Dedifferentiated amniotic fluid mesenchymal stem cell (primary cell): ENCODE measurements at regions not wholly inside any gene's neighbourhood (a gene's known extent, or its start where the extent isn't known, plus 50 kb on each side); places are given as distances from the start of the nearest gene placed in this dataset.

Experiments
- DNase-seq: peaks from one replicate; pipeline ENCODE4 v3.0.0-alpha.2; 2016; ENCODE audit errors: extremely low spot score

DNA sequence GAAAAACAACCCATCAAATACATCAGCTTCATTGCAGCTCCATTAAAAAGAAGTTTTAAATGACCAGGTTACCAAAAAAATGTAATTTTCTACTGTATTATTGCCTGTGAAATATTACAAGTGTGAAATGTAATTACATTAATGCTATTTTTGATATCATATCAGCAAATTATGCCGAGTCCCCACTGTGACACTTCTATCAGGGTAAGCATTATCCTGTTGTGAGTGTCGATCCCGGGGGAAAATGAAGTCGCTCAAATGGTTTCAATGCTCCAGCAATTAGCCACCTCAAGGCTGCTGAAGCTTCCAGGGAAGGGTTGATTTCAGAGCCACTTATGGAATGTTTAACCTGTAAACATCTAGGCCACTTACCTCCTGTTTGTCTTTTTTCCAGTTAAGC is 70.4 kb downstream of the RCN1 start:
- no peak for DNase-seq

DNA sequence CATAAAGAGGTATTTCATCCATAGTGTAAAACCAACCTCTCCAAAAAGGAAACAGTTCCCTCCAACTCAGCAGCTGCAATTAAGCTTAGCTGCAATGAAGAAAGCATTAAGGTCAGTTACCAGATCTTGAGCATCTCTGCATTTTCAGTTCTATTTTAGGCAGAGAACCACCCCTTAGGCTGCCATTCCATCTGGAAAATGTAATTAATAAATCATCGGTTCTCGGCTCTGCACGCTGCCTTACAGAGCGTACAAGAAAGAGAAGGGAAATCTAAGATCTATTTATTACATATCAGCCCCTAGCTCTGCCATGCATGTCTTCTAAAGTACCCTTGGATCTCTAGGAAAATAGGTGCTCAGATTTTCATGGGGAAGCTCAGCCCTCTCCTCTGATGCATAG is 71.5 kb downstream of the RCN1 start:
- DNase-seq = no peak

DNA sequence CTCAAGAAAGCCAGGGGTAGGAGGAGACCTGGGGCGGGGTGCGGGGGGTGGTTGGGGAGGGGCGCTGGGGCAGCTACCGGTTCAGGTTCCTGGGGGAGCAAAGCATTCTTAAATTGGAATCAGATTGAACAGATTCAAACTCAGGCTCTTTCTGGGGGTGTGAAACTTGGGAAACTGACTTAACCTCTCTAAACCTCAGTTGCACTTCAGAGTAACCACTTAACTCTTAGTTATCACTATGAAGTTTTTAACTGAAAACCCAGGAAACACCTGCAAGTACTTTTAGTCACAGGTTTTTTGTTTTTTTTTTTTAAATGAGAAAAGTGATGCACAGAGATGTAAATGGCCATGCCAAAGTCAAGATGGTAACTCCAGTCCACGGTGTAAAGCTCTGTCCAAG is 72.0 kb downstream of the RCN1 start:
- no peak for DNase-seq

DNA sequence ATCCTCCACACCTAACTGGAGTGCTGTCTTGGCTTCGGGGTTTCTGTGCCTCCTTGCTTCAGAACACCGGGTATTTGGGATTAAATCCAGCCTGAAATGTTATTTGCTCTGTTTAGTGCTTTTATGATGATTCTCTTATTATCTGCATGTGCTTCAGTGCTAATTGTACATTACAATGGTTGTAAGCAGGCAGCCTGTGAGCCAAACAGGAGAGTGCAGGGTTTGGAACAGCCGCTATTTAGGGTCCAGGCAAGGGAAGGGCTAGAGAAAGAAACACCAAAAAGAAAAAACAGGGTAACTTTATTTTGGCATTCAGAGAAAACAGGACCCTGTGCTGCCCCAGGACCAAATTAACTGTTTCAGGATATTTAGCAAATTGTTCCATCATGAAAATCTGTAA is 72.7 kb downstream of the RCN1 start:
- no peak for DNase-seq

DNA sequence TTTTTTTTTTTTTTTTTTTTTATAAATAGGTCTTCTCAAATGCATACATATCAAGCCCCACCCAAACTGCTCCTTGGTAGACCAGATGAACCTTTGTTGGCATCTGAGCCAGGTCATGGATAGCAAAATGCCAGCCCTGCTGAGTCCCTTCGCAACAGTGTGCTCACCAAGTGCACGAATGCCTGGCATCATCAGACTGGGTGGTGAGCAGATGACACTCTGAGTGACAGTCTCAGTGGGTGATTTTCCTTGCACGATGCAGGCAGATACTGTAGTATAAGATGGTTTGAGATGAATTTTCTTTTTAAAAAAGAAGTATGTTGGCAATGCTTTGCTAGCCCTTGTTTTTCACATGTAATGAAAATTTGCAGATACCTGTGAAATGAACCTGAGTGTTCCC is 74.0 kb downstream of the RCN1 start:
- DNase-seq = no peak

DNA sequence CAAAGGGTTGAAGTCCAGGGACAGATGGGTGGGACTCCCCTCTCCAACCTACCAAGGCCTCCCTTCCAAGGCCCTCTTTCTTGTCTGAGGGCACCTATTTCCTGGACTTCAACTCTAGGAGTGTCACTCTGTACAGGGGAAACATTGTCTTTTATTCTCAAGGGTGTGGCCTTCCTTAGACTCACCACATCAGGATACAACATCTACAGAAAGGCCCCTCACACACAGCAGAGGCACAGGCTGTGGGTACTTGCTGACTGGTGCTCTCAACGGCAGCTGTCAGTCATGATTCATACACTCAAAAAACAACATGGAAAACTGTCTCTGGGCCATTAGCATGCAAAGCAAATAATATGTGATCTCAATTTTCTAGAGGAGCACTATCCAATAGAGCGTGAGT is 78.0 kb downstream of the RCN1 start:
- no peak for DNase-seq

DNA sequence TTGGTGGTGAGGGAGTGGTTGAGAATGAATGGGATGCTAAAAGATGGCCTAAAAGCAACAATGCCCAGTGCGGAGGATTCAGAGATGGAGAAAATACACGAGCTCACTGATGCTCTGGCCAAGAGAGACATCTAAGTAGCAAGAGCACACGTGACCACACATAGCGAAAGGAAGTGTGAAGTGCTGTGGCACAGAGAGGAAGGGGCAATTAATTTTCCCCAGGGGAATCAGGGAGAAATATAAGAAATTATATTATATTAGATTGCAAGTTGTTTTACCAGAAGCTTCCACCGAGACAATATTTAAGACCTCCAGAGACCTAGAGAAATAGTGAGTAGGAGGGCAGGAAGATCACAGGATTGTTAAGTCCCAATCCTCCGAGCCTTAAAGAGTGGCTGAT is 80.6 kb downstream of the RCN1 start:
- DNase-seq = no peak

DNA sequence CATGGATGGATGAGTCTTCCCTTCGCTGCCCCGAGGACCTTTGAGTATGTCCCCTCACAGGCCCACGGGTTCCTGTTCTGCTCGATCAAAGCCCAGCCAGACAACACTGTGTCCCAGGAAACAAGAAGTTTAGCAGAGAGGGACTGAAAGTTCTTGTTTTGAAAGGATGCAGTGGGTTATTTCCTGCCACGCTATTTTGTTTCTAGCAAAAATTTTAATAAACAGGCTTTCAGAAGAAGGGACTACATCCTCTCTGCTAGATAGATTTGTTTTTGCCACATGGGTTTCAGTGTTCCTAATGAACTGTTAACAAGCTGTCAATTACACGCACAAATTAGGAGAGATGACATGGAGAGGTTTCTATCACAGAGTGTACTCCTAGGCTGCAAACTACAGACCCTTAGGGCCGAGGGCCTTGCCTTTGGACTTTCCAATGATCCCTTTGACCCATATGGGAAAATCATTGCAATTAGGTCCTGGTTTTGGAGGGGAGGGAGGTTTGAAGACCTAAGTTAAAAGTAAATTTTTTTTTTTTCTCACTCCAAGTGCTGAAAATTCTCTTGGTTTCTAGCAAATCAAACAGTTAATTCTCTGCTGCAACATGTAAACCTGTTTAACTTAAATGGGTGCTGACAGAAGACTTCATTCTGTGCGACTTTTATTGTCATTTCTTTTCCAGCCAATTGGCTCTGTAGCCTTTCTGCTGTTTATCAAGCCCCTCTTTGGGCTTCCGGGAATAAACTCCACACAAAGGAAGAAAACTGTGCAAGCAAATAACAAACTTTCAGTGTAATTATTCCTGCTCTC is 81.4 kb downstream of the RCN1 start:
- DNase-seq = no peak

DNA sequence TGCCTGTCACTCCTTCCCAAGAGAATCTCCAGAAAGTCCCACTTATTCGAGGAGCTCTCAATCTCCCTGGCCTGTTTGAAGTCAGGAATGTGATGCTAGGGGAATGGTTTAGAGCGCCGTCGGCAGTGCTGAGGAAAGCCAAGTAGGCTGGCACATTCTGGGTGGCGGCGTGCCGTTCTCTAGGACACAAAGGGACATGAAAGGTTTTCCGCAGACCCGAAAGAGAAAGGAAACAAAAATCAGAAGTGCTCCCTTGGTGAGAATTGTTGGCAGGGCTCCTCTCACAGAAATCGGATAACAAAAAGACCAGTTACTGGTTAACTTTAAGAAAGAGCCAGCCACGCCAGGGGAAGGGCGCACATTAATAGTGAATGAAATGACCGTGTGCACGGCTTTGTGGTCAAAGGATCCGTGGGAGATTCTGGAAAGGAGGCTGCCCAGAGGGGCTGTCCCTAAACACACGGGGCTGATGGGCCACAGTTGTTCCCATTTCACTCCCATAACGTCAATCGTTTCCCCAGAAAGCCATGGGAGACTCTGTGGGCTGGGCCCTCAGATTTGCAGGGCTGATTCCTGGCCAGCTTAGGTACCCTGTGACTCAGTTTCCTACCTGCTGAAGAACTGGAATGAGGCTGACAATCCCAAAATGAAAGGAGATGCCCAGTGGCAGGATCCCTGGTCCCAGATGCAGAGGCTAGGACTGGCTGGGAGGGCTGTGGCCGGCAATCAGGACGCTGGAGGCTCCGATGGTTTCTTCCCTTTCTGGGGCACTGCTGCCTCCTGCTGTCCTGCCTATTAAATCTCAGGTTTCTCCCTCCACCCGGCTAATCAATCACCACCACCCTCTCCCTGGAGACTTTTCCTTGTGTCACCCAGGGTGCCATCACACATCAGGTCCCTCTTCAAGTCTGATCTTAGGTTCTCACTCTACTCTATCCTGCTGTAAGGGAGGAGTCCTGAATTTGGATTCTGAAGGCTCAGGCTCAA is 82.3 kb downstream of the RCN1 start:
- DNase-seq = peak; percentile 38

DNA sequence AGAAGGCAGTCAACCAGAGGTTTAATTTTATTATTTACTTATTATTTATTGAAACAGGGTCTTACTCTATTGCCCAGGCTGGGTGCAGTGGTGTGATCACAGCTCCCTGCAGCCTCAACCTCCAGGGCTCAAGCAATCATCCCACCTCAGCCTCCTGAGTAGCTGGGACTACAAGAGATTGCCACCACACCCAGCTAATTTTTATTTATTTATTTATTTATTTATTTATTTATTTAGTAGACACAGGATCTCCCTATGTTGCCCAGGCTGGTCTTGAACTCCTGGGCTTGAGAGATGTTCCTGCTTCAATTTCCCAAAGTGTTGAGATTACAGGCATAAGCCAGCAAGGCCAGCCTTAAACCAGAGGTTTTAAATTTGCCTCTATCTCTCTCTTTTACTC is 83.1 kb downstream of the RCN1 start:
- DNase-seq = no peak

DNA sequence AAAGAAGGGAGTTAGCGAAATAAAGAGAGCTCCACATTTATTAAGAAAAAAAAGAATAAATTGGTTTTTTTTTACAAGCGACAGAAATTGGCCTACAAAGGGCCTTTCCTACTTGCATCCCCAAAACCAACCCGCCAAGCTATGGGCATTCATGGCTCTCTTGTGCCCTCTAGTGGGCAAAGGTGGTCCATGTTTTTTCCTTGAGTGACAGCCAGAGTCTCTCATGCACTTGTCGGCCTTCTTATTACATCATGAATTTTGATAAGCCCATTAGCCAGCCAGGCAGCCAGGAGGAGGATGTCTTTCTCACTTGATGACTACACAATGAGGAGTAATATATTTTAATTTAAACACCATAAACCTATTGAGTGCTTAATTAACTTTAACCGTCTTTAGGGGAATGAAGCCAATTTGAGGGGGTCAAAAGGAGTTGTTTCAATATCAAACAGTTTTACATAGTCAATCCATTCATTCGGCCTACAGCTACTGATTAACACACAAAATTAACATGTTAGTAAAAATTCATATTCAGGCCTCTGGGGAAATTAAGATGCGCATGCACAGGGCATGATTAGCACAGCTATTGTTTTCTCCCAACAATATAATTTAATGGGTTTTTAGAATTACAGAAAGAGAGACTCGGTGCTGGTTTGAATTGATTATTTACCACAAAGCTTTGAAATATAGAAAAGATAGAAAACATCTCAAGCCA is 85.5 kb downstream of the RCN1 start:
- DNase-seq = peak; percentile 76

DNA sequence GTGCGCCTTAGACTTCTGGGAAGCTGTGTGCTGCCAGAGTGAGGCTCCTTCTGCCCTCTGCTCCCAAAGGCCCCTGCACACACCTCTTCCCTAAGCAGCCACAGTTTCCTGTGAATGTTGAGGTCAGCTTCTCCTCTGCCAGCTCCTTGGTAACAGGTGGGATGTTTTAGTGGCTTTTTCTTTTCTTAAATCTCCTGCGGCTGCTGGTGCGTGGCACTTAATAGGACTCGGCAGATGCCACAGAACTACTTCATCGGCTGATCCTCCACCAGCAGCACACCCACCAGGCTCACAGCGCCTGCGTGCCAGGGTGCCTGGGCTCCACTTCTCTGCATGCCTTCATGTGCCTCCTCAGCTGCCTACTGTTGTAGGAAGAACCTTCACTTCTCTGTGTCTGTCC is 87.8 kb downstream of the RCN1 start:
- no peak for DNase-seq

DNA sequence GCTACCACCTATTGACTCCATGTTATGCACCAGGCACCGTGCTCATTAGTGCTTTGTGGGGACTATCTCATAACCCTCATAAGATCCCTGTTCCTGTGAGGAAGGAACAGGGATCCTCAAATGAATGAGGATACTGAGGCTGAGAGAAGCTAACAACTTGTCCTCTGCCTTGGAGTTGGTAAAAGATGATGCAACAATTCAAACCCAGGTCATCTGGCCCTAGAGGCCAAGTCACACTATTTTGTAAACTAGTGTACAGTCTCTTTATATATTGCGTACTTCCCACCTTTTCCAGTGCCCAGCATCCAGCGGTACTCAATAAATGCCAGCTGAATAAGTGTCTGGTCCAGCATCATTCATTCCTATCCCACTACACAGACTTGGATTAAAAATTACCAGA is 92.6 kb downstream of the RCN1 start:
- DNase-seq = no peak

DNA sequence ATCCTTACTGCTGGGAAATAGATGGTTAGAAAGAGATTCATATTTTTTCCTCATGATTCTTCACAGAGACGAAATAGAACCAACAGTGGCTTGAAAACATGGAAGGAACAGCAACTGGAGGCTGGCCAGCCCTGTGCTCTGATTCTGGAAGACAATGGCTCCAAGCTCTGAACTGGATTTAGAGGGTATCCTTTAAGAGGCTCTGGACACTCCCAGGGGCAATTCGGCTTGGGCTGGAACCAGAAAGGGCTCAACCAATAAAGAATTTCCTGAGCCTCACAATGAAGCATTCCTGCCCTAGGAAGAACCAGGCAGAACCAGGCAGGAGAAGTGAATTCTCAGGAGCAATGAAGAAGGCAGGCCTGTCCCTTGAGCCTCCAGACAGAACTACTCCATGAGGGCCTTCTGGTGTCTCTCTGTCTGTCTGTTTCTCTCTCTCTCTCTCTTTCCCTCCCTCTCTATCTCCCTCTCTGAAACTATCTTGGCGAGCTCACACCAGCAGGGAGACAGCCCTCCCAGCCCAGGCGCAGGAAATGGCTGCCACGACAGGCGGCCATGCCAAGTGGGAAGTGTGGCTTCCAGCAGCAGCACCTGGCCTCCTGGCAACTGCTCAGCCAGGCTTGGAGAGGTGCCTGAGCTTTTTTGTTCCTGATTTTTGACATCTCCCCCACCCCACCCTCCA is 93.3 kb downstream of the RCN1 start:
- DNase-seq = no peak

DNA sequence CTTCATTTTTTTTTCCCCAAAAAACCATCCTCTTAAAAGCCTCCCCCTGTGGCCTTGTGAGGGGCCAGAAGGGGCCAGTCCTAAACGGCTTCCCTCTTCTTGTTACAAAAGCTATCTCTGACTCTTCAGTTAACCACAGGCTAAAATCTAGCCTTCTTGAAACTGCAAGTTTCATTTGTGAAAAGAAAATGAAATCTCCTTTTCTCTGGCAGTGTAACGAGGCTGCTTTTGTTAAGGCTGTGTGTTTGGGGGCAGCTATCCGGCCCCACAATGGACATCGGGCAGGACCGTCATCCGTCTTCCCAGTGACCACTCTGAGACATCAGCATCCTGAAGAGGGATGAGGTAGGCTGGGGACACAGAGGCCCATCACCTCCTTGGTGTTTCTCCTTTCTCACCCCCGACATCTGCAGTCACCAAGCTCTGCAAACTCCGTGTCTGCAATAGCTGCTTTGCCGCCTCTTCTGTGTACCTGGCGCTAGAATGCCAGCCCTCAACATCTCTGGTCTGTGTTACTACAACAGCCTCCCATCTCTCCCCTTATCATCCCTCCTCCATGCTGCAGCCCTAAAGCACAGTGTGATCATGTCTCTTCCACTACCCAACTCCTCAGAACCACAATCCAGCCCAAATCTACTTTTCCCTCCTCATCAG is 94.0 kb downstream of the RCN1 start:
- DNase-seq = no peak

DNA sequence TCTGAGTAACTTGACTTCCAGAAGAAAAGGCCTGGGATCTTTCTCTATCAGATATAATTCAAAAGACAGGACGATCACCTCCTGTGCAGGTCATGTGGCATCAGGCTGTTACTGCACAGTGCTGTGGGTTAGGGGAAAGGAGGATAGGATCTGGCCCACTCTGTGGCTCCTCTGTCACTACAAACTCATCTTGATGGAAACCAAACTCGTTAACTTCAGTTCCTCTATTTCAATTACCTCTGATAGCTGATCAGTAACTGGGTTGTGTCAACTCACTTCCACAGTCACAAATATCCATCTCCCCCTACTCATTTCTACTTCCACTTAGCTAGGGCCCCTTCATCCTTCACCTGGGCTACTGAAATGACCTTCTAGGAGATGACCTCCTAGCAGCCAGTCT is 95.2 kb downstream of the RCN1 start:
- no peak for DNase-seq

DNA sequence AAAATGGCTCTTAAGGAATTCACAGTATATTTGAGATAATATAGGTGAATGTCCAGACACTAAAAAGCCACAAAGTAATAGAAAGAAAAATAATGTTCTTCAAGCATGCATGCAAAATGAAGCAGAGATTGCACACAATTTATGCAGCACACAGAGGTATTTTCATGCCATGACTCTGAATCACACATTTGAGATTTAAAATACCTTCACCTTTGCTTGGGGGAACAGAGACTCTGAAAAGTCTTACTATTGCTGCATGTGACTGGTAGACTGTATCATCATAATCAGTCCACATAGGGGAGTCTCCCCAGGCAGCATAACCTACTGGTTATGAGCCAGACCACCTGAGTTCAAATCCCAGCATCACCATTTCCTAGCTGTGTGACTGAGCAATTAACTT is 96.2 kb downstream of the RCN1 start:
- no peak for DNase-seq

DNA sequence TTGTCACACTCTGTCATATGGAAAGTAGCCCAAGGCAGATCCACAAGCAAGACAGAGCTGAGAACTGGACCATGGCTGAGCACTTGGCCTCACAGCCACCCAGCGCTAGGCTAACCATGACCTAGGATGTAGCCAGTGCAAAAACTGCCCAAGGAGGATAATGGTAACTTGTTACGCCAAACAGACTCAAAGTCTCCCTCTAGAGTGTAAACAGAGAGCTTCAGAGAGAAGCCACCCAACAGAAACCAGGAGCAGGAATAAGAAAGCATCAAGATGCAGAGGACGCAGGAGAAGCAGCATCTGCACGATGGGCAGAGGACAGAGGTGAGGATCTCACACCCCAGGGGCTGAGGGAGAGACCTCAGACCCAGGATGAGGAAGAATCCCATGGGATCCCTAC is 97.9 kb downstream of the RCN1 start:
- no peak for DNase-seq

DNA sequence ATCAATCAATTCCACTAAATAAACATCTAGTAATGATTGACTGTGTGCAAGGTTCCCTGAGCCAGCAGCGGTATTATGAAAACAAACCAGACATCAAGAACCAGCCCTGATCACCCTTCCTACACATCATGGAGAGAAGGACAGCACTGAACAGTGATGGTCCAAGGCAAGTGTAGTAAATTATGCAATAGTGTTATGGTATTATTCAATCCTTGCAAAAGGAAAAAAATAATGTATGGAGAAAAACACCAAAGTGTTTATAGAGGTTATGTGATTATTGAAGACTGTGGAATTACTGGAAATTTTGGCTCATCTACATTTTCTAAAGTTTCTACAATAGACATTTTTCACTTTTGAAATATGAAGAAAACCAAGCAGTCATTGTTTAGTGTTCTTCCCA is 105.3 kb downstream of the RCN1 start:
- no peak for DNase-seq

DNA sequence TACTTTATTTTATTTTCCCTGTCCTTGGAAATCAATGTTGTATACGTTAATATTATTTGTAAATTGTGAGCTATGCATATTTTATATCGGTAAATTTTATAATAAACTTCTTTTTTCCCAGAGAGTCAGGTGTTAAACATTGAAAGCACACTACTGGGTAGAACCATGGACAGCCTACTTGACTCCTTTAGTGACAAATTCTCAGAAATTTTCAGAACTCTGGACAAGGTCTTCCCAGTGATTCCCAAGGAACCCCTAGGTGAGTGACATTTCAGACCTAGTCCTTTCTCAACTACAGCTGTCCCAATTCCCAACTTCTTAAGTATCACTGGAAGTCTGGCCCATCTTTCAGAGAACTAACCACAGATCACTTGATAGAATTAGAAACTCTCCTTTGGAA is 107.2 kb downstream of the RCN1 start:
- DNase-seq = no peak

DNA sequence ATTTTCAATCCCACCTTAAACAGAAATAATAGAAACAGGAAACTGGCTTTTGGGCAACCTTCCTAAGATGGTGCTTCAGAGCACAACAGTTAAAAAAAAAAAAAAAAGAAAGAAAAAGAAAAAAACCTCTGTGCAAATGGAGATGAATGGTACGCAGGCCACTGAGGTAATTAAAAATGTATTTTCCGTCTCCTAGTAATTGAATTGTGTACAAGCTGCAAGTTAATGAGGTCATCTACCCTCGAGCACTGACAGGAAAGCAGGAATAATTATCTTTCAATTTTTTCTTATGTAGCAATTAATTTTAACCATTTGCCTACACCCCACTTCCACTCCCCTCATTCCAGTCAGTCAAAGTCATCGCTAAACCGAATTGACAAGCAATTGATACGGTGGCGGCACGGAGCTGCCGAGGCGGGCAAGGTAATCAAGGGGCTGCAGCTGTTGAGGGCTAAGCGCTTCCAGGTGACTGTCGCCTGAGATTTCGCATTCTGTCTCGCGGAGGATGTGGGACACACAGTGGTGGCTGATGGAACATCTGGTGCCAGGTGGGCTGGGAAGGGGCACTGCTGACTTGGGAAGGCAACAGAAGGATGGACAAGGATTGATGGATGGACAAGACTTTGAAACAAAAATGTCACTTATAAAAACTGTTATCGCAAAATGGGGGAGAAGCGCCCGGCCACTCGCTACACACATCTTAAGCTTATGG is 109.4 kb downstream of the RCN1 start:
- no peak for DNase-seq
